ENCODE measurements at regions not wholly inside any gene's neighbourhood (a gene's known extent, or its start where the extent isn't known, plus 50 kb on each side); places are given as distances from the start of the nearest gene placed in this dataset.
A peak's percentile ranks its signal among the peaks of the same experiment; 100 is the strongest.
"Not testable (repeated sequence)": the region's sequence is repeated elsewhere in the genome, so short reads cannot be mapped to it uniquely, and the experiment has no call there.

DNA sequence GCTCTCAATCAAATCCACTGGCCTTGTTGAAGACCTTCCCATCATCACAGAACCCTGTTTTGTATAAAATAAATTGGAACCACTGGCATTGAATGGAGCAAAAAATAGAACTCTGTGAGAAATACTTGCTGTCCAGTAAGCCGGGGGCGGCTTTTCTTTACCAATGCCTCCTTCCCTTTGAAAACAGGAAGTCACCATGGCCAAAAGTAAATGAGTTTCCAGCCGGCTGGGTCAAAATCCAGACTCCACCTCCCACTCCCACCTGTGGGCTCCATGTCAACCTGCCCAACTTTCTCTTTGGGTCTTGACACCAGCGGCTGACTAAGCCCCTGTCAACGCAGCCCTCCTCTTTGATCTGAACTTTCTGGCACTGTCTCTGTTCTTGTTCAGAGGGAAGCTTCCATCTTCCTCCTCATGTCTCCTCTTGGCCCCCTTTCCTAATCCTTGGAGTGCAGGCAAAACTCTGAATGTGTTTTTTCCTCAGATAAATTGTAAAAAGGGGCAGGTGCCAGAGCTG is 95.2 kb downstream of the TFAP2C start:
- DNase-seq (ENCODE audit: low read depth in 2 of 2) = no peak

GRCh38 chr20:56730003-56730402 is 100.9 kb downstream of the TFAP2C start:
- DNase-seq (ENCODE audit: low read depth in 2 of 2) = no peak

DNA sequence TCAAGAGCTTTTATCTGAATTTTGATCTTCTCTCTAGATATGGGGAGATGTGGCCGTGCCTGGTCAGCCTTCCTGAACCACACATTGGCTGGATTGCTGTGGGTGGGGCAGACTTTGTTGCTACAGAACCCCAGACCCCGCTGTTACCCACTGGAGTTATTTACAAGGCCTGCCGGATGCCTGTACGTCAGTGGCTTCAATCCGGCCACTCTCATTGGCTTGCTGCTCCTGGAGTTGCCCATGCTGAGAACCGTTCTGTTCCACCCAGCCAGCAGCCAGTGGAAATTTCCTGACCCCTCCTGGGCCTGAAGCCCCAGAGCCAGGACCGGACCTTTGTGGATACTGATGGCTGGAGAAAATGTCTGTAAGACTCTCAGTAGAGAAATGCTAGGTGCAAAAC is 101.9 kb downstream of the TFAP2C start:
- peak in 1 of 2 donors; percentile 9 for DNase-seq (ENCODE audit: low read depth in 2 of 2)

GRCh38 chr20:56731476-56731875 is 102.4 kb downstream of the TFAP2C start:
- DNase-seq (ENCODE audit: low read depth in 2 of 2) = no peak

- no peak for DNase-seq (ENCODE audit: low read depth in 2 of 2)
These were observed 104.9 kb downstream of the TFAP2C start for GRCh38 chr20:56733967-56734366.

DNA sequence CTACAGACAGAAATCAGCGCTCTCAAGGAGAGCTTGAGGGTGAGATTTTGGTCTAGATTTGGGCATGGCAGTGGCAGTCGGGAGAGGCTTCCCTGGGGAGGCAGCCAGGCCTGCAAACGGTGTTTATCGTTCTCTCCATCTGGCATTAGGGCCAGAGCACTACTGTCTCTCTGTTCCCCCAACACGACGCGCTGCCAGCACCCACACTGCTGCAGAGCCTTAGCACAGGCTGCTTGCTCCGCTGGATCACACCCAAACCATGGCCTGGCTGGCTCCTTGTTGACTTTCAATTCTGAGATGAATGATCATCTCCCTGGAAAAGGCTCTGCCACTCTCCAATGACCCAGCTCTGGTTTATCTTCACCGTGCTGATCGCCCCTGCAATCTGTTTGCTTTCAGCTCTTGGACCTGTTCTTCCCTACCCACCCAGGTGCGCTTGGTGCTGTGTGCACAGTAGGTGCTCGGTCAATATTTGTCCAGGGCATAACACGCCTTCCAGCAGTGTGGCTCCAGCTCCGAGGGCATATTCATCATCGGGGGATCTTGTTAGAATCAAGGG is 106.1 kb downstream of the TFAP2C start:
- DNase-seq (ENCODE audit: low read depth in 2 of 2) = no peak

GRCh38 chr20:56736285-56736857 is 107.3 kb downstream of the TFAP2C start:
- DNase-seq (ENCODE audit: low read depth in 2 of 2) = no peak

DNA sequence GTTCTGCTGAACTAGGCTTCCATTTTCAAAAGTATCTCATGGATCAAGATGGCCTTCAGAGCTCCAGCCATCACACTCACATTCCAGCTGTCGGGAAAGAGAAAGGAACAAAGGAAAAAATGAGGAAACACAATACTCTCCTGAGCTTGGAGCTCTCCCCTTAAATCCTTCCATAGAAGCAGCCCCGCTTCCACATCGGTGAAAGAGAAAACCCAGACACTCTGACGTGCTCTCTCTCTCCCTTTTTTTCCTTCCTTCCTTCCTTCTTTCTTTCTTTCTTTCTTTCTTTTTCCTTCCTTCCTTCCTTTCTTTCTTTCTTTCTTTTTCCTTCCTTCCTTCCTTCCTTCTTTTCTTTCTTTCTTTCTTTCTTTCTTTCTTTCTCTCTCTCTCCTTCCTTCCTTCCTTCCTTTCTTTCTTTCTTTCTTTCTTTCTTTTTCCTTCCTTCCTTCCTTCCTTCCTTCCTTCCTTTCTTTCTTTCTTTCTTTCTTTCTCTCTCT is 115.3 kb downstream of the TFAP2C start:
- not testable (repeated sequence) for DNase-seq (ENCODE audit: low read depth in 2 of 2)

DNA sequence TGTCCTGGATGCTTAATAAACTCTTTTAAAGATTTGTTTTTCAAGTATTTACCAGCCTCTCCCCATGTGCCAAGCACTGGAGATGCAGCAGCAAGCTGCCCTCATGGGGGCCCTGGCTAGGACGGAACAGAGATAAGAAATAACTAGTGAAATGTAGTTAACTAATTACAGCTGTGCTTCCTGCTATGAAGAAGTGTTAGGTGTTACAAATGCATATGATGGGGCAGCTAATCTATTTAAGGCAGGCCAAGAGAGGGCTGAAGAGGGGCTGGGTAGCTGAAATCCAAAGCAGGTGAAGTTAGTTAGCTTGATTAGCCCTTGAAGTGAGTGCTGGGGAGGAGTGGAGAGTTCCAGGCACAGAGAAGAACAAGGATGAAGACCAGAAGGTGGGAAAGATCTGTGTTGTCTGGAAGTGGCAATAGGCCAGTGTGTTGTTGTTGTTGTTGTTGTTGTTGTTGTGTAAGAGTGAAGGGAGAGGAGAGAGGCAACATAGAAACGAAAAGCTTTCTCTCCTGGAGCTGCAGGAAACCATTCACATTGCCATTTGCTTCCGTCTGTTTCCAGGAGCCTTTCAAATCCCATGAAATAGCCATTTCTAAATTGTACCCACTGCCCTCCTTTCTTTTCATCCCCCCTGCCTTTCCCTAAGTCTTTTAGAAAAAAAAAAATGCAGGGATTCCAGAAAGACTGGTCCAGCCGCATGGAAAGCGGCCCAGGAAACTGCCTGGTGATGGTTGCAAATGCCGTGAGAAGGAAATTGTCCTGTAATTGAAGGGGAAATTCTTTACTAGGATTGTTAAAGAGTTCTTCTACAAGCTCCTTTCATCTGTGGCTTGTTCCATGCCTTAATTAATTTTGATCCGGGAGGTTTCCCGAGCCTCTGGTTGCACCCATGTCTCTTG is 119.6 kb downstream of the TFAP2C start:
- DNase-seq (ENCODE audit: low read depth in 2 of 2) = no peak

DNA sequence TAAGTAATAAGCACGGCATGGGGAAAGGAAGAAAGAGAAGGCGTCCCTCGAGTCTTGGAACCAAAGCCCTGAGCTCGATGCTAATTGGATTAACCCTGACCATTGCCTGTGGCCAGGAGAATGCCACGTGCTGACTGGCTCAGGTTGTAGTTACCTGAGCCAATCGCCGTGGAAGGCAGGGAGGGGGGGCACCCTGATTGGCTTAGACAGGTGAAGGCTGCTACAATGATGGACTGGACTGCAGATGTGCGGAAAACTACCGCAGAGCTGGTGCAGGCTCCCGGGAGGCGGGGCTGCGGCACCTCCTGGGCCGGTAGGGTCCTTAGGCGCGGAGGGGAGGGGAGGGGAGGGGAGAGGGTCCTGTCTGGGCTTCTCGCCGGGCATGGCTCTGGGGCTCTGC is 121.3 kb downstream of the TFAP2C start:
- DNase-seq (ENCODE audit: low read depth in 2 of 2) = no peak

- no peak for DNase-seq (ENCODE audit: low read depth in 2 of 2)
These were observed 123.2 kb downstream of the TFAP2C start for GRCh38 chr20:56752274-56752673.

DNA sequence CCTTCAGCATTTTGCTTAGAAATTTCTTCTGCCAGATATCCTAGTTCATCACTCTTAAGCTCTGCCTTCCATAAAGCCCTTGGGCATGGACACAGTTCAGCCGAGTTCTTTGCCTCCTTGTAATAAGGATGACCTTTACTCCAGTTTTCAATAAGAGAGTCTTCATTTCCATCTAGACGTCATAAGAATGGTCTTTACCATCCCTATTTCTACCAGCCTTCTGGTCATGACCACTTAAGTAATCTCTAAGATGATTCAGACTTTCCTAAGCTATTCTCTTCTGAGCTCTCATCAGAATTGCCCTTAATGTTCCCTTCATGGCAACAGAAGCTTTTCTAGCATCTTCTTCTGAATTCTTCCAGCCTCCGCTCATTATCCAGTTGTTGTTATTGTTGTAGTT is 126.1 kb downstream of the TFAP2C start:
- DNase-seq (ENCODE audit: low read depth in 2 of 2) = no peak

- not testable (repeated sequence) for DNase-seq (ENCODE audit: low read depth in 2 of 2)
These were observed 127.6 kb downstream of the TFAP2C start for GRCh38 chr20:56756658-56757057.

- no peak for DNase-seq (ENCODE audit: low read depth in 2 of 2)
These were observed 129.6 kb downstream of the TFAP2C start for GRCh38 chr20:56758706-56759105.

DNA sequence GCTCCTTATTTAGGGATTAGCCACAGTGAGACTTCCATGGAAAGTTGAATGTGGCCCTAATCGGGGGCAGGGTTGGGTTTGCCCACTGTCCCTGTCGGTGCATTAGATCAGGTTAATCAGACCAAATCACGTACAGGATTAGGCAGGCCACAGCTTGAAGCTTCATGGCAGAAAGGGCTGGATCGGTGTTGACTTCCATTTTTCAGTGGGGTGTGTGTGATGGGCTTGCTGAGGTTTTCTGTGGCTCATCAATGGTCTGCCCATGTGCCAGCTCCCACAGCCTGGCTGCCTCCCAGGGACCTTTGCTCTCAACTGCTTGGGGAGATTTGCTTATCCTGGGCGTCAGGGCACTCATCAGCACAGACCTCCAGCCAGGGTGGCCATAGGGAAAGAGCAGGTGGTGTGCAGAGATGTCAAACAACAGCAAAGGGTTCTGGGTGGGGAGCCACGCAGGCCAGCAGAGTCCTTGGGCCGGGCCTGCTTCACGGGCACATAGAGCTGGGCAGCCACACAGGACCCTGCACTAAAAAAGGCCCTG is 130.7 kb downstream of the TFAP2C start:
- no peak for DNase-seq (ENCODE audit: low read depth in 2 of 2)

DNA sequence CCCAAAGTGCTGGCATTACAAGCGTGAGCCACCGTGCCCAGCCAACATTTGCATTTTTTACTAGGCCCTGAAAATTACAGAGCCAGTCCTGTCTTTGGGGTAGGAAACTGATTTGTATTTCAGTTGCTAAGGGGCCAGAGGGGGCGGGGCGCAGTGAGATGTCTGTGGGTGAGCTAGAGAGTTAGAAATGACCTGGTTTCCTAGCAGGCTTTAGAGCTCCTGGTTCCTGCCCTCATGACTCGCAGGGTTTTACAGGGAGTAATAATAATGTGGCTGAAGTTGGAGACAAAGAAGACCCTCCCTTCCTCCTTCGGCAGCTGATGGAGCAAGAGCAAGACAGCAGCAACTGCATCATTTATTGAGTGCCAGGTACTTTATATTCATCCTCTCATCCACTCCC is 131.5 kb downstream of the TFAP2C start:
- no peak for DNase-seq (ENCODE audit: low read depth in 2 of 2)

GRCh38 chr20:56761393-56761792 is 132.3 kb downstream of the TFAP2C start:
- DNase-seq (ENCODE audit: low read depth in 2 of 2) = no peak

GRCh38 chr20:56762401-56762800 is 133.3 kb downstream of the TFAP2C start:
- no peak for DNase-seq (ENCODE audit: low read depth in 2 of 2)

GRCh38 chr20:56762829-56763228 is 133.7 kb downstream of the TFAP2C start:
- DNase-seq (ENCODE audit: low read depth in 2 of 2) = no peak

- no peak for DNase-seq (ENCODE audit: low read depth in 2 of 2)
These were observed 135.6 kb downstream of the TFAP2C start for GRCh38 chr20:56764671-56765070.

DNA sequence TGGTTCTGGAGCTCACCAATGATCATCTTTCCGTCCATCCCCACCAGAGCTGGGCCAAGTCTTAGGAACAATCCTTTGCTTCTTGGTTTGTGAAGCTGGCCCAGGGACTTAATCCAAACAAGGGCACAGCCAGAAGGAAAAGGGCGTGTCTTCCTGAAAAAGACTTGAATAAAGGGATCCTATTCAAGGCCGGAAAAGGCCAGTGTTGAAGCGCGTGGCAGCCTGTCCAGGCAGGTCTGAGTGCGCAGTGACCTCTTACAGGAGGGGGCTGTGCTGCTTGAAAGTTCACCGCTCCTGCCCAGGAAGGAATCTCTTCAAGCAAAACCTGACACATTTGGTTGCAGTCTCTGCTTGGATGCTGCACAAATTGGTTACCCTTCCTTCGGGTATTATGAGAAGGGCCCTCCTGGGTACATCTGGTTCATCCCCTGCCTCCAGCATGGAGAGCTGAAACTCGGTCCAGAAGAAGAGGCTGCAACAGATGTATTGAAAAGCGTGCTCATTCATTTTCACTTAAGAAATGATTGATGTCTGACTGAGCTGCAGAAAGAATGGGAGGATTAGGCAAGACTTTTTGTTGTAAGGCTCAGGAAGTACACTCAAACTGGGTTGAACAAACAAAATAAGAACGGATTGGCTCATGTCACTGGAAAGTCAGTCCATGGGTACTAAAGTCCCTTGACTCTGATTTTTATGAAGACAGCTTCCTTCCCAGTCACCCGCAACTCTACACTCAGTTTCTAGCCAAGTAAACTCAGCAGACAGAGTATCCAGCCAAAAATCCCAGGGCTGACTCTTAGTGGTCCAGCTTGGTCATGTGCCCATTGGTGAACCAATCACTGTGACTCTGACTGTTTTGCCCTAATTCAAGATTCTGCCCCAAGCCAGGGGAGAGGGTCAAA is 136.3 kb downstream of the TFAP2C start:
- DNase-seq (ENCODE audit: low read depth in 2 of 2) = peak in 1 of 2 donors; percentile 18

Measured in lung microvascular endothelial cell (primary cell).